ENCODE measurements at regions not wholly inside any gene's neighbourhood (a gene's known extent, or its start where the extent isn't known, plus 50 kb on each side); places are given as distances from the start of the nearest gene placed in this dataset.
"Not testable (repeated sequence)": the region's sequence is repeated elsewhere in the genome, so short reads cannot be mapped to it uniquely, and the experiment has no call there.

DNA sequence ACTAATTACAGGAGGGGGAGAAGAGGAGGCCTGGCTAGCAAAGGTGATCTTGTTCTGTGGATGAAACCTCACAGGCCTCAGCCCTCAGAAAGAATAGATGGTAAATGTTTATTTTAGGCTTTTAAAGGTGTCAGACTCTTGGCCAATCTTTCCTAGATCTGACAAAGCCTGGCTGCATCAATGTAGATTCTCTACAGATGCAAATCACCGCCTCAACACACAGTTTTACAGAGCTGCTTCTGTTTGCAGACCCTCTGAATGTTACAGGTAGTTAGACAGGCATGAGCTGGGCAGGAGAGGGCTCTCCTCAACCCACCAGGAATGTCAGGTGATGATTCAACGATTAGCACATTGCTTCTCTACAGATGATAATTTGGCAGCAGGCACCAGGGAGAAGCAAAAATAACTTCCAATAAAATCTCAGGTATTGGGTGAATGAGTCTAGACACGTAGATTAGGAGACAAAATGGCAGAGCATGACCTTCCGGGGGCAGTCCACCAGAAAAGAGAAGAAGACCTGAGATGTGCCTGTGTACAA lies 105.4 kb upstream of the VANGL1 start:
- FAIRE-seq, result no peak
- no peak for DNase-seq (ENCODE audit: extremely low spot score, insufficient read length, low read depth)

DNA sequence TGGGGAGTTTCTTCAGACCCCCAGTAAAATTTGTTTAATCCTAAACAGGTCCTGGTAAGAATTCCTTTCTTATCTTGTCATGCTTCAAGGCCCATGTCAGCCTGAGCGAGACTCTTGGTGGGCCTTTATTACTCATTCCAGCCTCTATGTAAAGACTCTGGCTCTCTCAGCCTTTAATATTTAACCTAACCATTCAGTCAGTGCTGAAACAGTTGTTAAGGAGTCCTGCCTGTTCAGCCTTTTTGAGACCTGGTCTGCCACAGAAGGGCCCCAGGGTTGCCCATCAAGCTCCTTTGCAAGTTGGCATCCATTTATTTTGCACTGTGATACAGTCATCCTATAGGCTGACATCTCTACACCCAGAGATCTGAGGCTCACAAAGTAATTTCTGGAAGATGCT lies 107.7 kb upstream of the VANGL1 start:
- no peak for FAIRE-seq
- DNase-seq (ENCODE audit: extremely low spot score, insufficient read length, low read depth), result no peak

DNA sequence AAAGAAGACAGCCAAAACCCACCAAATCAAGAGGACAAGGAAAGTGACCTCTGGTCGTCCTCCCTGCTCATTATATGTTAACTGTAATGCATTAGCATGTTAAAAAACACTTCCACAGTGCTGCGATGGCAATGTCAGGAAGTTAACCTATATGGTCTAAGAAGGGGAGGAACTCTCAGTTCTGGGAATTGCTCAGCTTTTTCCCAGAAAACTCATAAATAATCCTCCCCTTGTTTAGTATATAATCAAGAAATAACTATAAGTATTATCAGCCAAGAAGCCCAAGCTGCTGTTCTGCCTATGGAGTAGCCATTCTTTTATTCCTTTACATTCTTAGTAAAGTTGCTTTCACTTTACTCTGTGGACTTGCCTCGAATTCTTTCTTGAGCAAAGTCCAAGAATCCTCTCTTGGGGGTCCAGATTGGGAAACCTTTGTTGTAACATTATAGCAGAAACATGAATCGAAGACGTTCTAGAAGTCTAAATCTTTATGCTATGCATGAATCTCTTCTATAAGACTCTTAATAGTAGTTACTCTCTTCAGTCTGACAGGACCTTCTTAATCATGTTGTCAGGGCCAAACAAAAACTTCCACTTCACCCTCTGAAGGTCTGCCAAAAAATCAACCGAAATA lies 110.0 kb upstream of the VANGL1 start:
- no peak for DNase-seq (ENCODE audit: extremely low spot score, insufficient read length, low read depth)
- FAIRE-seq, result no peak

DNA sequence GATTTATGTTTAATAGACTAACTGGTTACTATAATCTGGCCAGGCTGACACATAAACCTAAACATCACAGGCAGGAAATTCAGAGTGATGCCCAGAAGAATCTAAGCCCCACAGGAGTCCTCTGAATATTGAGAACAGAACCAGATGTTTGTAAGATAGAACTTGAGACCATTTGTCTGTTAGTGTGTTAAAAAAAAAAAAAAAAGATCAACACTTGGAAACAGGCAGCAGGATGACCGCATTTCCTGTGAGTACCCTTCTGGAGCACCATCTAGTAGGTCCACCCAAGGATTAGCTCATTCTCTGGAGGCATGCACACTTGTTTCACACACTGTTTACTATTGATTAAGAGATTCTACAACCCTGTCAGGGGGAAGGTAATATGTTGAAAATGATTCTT lies 111.4 kb upstream of the VANGL1 start:
- no peak for DNase-seq (ENCODE audit: extremely low spot score, insufficient read length, low read depth)
- FAIRE-seq, result no peak

DNA sequence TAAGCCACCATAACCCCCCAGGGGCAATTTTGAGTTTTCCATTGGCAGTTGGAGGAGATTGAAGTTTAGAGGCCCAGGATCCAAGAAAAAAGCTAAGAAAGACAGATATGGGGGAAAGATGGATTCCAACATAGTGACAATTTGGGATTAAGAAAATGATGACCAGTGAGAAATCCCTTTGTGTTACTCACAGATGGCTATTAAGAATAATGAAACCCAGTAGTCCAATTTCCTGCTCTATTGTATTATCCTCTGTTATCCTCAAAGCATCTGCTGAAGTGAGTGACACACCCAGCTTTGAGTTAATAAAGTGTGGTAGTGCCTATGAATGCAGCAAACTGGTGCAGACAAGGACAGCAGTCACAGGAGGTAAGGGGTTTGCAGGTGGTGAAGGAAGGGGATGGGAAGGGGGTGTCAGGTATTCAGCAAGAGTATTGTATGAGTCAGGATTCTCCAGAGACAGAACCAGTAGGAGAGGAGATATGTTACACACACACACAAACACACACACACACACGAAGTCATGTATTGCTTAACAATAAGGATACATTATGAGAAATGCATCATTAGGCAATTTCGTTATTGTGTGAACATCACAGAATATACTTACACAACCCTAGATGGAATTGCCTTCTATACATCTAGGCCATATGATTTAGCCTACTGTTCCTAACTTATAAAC lies 112.4 kb upstream of the VANGL1 start:
- no peak for FAIRE-seq
- DNase-seq (ENCODE audit: extremely low spot score, insufficient read length, low read depth), result no peak

DNA sequence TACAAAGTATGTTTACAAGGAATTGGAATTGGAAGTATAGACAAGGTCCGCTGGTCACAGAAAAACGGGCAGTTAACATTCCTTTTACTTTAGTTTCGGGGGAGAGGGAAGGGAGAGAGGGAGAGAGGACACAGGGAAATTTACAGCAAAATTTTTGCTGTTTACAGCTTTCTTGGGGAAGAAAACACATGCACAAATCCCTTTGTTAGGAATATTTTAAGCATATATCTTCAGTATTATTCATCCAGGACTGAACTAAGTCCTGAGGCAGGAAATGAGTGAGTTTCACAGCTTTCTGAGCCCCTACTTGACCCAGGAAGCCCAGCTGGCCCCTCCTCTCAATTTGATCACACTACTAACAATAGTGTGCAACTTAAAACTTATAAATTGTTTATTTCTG lies 113.4 kb upstream of the VANGL1 start:
- not testable (repeated sequence) for FAIRE-seq; DNase-seq (ENCODE audit: extremely low spot score, insufficient read length, low read depth)

DNA sequence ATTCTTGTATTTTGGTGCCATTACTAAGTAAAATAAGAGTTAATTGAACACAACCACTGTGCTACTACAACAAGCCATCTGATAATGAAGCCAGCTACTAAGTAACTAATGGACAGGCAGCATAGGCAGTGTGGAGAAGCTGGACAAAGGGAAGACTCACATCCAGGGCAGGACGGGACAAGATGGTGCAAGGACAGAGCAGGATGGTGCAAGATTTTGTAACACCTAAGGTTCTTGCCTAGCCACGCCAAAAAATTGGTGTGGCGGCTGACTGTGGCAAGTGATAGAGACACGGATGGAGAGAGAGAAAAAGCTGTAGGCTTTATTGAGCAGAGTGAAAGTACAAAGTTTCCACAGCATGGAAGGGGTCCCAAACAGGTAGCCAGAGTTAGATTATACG lies 114.0 kb upstream of the VANGL1 start:
- no peak for FAIRE-seq
- no peak for DNase-seq (ENCODE audit: extremely low spot score, insufficient read length, low read depth)

DNA sequence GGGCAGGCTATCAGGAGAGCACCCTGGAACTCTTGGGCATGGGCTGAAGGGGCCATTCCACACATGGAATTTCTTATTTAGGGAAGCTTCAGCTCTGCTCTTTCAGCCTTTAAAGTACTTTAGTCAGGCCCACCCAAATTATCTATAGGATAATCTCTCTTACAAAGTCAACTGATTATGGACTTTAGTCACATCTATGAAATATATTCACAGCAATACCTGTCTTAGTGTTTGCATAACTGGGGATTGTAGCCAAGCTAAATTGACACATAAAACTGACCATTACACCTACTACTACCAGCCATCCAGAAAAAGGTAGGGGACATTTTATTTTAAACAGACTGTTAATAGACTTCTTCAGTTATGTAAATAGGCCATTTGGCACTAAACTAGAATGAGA lies 114.9 kb upstream of the VANGL1 start:
- DNase-seq (ENCODE audit: extremely low spot score, insufficient read length, low read depth), result no peak
- no peak for FAIRE-seq

DNA sequence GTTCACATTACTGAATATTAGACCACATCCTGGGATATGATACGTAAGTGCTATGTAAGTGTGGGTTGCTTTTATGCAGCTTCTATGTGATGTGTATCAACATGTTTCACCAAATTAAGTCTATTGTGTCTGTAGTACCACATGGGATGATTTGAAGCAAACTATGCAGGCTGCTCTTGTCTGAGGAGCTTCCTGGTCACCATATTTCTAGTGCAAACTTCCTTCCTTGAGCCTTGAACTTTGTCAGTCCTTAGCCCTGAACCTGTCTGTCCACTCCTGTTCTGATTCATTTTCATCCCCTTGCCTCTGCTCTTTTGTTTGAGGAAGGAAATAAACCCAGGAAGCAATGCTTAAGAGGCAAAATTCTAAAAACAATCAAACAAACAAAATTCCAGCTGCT lies 117.5 kb upstream of the VANGL1 start:
- FAIRE-seq, result no peak
- DNase-seq (ENCODE audit: extremely low spot score, insufficient read length, low read depth), result no peak

DNA sequence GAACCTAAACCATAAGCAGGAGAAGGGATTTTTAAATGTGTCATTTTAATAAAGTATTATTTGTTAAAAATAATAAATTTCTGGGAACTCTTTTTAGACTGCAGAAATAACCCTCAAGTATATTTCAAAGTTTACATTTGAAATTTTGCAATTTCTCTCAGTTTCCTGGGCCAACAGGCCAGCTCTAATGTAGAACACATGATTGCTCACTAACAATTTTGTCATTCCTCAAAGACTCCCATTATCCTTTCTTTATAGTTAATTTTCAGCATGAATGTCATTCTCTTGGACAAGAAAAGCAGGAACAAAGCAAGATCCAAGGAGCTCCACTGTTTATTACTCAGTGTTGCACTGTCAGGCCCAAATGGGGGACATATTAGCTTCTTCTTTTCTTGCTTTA lies 119.4 kb upstream of the VANGL1 start:
- DNase-seq (ENCODE audit: extremely low spot score, insufficient read length, low read depth) (no peak), FAIRE-seq (no peak)

DNA sequence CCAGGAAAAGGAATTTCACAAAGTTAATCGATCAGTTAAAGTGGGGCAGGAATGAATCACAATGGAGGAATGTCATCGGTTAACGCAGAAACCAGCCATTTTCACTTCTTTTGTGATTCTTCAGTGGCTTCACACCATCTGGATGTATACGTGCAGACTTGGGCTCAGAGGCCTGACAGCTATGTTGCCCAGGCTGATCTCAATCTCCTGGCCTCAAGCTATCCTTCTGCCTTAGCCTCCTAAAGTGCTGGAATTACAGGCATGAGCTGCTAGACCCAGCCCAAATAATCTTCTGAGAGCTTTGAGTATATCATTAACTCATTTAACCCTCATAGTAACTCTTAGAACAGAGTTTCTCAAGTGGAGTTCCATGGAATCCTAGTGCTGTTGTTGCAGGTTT lies 126.5 kb upstream of the VANGL1 start:
- FAIRE-seq, result no peak
- no peak for DNase-seq (ENCODE audit: extremely low spot score, insufficient read length, low read depth)

DNA sequence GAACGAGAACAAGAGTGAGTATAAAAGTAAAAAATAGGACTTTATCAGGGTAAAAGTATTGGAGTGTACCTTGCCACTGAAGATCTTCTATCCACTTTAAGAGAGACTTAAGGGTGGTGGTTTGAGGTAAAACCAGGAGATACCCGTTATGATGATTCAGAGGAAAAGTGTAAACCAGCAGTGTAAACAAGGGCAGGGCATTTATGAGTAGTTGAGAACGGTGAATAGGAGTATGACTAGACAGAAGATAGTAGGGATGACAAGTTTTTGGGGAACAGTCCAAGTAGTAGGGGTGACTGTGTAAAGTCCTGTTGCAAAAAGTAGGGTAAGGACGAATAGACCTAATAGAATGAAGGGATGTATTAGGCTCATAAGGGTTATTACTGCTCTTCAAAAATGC lies 131.5 kb upstream of the VANGL1 start:
- not testable (repeated sequence) for FAIRE-seq; DNase-seq (ENCODE audit: extremely low spot score, insufficient read length, low read depth)

DNA sequence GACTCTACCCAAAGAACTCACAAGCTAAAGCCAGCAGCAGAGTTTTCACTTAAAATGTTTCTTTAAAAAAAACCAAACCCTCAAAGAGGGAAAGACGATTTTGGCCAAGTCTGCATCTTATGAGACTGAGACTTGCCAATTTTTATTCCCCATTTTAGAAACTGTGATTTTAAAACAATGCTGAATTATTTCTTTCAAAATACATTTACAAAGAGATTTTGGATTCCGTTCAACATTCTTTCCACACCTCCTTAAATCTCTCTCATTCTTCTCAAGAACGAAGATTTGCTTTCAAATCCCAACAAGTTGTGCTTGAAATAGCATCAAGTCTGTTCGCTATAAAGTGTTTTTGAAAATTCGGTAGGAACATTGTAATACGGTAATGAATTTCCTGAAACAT lies 133.9 kb upstream of the VANGL1 start:
- no peak for FAIRE-seq
- no peak for DNase-seq (ENCODE audit: extremely low spot score, insufficient read length, low read depth)

DNA sequence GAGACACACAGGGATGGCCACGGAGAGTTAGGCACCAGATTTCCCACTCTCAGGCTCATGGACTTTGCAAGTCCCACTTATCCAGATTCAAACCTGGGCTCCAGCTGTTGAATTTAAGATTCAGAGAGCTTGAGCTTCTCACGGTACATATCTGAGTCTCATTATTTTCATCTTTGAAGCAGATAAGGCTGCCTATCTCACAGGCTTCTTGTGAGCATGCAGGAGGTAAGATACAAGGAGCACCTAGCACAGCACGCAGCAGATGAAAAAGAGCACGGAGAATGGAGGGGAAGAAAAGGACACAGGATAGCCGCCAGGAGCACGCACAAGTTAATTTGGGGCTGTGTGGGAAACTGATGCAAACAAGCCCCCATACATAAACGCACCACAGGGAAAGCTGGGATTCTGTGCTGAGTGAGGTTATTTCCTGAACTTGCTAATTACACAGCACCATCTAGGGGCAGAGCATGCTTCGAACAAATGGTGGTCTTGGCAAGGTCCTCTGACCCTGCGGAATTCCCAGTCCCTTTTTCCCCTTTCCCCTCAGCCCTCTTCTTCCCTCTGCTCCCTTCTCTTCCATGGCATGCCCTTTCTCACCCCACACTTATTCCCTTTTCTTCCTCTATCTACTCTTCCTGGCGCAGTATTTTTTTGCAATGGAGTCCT lies 134.7 kb upstream of the VANGL1 start:
- DNase-seq (ENCODE audit: extremely low spot score, insufficient read length, low read depth), result no peak

DNA sequence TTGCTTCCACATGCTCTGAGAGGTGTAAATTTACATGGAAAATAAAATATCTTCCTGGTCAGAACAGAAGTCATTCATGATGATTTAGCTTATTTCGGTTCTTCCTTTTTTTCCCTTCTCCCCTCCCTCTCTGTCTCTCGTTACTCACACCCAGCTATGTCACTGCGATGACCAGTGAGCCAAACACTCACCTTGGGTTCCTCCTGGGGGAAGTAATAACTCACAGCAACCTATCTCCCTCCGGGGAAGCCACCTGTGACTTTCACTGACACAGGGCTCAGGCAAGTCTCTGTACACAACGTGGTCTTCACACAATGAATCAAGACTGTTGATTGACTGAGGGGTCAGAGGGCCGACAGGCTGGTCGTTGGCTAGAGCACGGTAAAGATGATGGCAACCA lies 135.3 kb upstream of the VANGL1 start:
- no peak for DNase-seq (ENCODE audit: extremely low spot score, insufficient read length, low read depth)
- FAIRE-seq, result no peak

More for the DNA sequence above, 134.7 kb upstream of the VANGL1 start:
- FAIRE-seq, result no peak

DNA sequence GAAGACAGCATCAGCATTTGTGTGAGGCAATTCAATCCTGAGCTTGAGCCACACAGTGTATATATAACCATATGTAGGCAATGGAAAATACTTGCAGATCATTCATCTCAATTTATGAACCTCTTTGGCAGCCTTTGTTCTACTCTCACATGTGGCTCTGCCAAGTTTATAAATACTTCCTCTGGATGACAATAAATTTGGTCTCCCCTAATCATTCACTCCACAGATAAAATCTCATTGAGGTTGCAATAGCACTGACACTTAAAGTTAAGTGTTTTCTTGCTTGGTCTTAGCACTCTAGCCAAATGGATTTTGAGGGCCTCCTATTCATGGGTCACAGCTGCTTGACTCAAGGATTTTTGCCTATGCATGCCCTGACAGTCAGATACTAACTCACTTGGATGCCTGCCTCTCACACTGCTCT lies 136.6 kb upstream of the VANGL1 start:
- DNase-seq (ENCODE audit: extremely low spot score, insufficient read length, low read depth), result no peak
- no peak for FAIRE-seq

DNA sequence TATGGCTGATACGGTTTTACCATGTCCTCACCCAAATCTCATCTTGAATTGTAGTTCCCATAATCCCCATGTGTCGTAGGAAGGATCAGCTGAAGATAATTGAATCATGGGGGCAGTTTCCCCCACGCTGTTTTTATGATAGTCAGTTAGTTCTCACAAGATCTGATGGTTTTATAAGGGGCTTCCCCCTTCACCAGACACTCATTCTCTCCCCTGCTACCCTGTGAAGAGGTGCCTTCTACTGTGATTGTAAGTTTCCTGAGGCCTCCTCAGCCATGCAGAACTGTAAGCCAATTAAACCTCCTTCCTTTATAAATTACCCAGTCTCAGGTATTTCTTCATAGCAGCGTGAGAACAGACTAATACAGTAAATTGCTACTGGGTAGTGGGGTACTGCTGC lies 139.6 kb upstream of the VANGL1 start:
- not testable (repeated sequence) for DNase-seq (ENCODE audit: extremely low spot score, insufficient read length, low read depth); FAIRE-seq

DNA sequence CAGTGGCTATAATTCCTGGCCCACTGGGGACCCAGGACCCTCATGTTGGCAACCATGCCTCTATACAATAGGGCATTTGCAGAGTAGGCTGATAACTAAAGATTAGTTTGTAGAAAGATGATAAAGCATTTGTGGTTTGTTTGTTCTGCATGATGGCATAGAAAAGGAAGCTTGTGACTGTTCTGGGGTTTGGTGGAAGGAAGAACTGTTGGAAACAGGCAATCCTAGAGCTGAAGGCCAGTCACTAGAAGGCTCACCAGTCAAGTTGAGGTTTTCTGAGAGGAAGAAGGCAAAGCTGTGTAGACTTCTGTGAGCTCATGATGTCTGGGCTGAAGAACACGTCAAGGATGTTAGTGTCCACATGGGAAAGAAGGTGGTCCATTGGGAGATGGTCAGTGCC lies 140.3 kb upstream of the VANGL1 start:
- FAIRE-seq (no peak), DNase-seq (ENCODE audit: extremely low spot score, insufficient read length, low read depth) (no peak)

DNA sequence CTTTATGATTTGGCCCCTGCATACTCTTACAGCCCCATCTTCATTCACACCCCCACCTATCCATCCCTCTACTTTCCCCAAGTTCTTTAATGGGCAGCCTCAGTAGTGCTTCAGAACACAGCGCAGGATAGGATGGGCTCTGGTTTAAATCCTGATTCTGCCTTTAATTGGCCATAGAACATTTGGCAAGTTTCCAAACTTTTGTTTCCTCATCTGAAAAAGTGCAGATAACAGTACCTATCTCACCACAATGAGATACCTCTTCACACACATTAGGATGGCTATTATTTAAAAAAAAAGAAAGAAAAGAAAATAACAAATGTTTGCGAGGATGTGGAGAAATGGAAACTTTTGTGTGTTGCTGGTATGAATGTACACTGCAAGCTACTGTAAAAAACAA lies 142.5 kb upstream of the VANGL1 start:
- FAIRE-seq, result no peak

DNA sequence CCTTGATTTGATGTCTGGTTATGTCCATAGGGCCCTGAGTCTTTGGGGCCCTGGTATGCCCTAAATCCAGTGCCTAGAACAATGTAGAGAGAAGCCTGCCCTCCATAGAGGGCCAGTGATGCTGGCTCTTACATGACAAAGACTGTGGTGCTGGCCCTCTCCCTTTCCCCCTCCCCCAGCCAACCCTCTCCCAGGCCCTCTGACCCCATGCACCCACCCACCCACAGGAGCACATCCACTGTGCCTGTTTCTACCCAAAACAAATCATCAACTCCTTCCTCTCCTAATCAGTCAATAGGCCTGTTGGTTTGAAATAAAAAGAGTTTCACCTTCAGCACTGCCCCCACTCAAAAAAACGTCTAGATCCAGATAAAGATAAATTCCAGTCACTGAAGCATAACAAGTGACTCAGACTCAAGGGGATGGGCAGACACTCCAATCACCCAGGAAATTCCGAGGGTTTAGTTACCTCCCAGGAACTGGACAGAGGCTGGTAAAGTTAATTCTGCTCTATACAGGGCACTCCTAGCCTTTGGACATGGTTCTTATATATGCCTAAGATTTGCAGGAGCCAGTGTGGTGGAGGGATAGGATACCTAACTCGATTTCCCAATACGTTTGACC lies 144.8 kb upstream of the VANGL1 start:
- no peak for DNase-seq (ENCODE audit: extremely low spot score, insufficient read length, low read depth)
- no peak for FAIRE-seq

More for the DNA sequence above, 142.5 kb upstream of the VANGL1 start:
- no peak for DNase-seq (ENCODE audit: extremely low spot score, insufficient read length, low read depth)

DNA sequence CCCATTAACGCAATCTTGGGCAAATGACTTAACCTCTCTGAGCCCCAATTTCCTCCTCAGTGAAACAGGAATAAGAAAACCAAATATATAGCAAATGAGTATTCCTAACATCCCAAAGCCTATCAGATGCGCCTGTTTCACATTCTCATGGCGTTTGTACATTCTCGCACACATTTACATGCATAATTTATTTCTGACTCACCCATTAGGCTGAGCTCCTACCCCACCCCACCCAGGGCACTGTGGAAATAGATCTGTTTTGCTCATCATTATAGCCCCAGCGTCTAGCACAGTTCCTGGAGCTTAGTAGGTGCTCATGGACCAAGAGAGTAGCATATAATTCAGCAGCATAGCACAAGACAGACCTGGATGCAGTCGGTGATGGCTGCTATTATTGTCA lies 146.1 kb upstream of the VANGL1 start:
- no peak for FAIRE-seq
- no peak for DNase-seq (ENCODE audit: extremely low spot score, insufficient read length, low read depth)
